WTC11 (cell line): ENCODE measurements at regions not wholly inside any gene's neighbourhood (a gene's known extent, or its start where the extent isn't known, plus 50 kb on each side); places are given as distances from the start of the nearest gene placed in this dataset.

Experiments
- JUN ChIP-seq: sonication (generic); formaldehyde crosslinking; IDR thresholded peaks from 2 replicates; pipeline ENCODE4 v1.8.0; 2023; ENCODE audit warnings: mild to moderate bottlenecking, missing genetic modification reagents
- SP1 ChIP-seq: sonication (generic); formaldehyde crosslinking; conservative IDR thresholded peaks from 2 replicates; pipeline ENCODE4 v1.8.1; 2022; ENCODE audit warnings: missing genetic modification reagents
- TF ChIP-seq, protein P1 (sequence below): sonication (generic); formaldehyde crosslinking; IDR thresholded peaks from 2 replicates; pipeline ENCODE4 v1.8.1; 2023; ENCODE audit warnings: mild to moderate bottlenecking, missing genetic modification reagents, moderate library complexity

GRCh38 chr22:23411739-23412138 lies 168.4 kb downstream of the IGLL1 start:
- TF ChIP-seq, protein P1, sequence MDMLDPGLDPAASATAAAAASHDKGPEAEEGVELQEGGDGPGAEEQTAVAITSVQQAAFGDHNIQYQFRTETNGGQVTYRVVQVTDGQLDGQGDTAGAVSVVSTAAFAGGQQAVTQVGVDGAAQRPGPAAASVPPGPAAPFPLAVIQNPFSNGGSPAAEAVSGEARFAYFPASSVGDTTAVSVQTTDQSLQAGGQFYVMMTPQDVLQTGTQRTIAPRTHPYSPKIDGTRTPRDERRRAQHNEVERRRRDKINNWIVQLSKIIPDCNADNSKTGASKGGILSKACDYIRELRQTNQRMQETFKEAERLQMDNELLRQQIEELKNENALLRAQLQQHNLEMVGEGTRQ = no peak
- TF ChIP-seq SP1 (CRISPR knock-in tag) (no peak), JUN (CRISPR knock-in tag) (no peak)
